Glutamatergic neuron (in vitro differentiated cells): ENCODE measurements at regions not wholly inside any gene's neighbourhood (a gene's known extent, or its start where the extent isn't known, plus 50 kb on each side); places are given as distances from the start of the nearest gene placed in this dataset.

Experiments
- DNase-seq: peaks from one replicate; pipeline ENCODE4 v3.0.0; 2022
- H3K27ac Mint-ChIP-seq: one replicate; pipeline ENCODE4 v1.8.0; 2020; ENCODE audit warnings: mild to moderate bottlenecking, mixed read lengths, inconsistent platforms; ENCODE audit not compliant: unreplicated experiment
- H3K27me3 Mint-ChIP-seq: one replicate; pipeline ENCODE4 v1.8.0; 2020; ENCODE audit warnings: mild to moderate bottlenecking, moderate library complexity, mixed read lengths, inconsistent platforms; ENCODE audit not compliant: unreplicated experiment
- H3K36me3 Mint-ChIP-seq: one replicate; pipeline ENCODE4 v1.8.0; 2020; ENCODE audit warnings: mild to moderate bottlenecking, mixed read lengths, inconsistent platforms; ENCODE audit not compliant: unreplicated experiment
- H3K4me1 Mint-ChIP-seq: one replicate; pipeline ENCODE4 v1.8.0; 2020; ENCODE audit warnings: mild to moderate bottlenecking, low read depth, mixed read lengths, inconsistent platforms; ENCODE audit not compliant: unreplicated experiment
- H3K4me3 Mint-ChIP-seq: one replicate; pipeline ENCODE4 v1.8.0; 2020; ENCODE audit warnings: mild to moderate bottlenecking, mixed read lengths, inconsistent platforms; ENCODE audit not compliant: unreplicated experiment
- H3K9me3 Mint-ChIP-seq: one replicate; pipeline ENCODE4 v1.8.0; 2020; ENCODE audit warnings: mild to moderate bottlenecking, moderate library complexity, mixed read lengths, inconsistent platforms; ENCODE audit not compliant: unreplicated experiment
- TF ChIP-seq, protein P1 (sequence below): fragments of 200-600 bp; sonication (generic); IDR thresholded peaks from one replicate; pipeline ENCODE4 v1.5.0; 2021; ENCODE audit not compliant: partially characterized antibody, unreplicated experiment

DNA sequence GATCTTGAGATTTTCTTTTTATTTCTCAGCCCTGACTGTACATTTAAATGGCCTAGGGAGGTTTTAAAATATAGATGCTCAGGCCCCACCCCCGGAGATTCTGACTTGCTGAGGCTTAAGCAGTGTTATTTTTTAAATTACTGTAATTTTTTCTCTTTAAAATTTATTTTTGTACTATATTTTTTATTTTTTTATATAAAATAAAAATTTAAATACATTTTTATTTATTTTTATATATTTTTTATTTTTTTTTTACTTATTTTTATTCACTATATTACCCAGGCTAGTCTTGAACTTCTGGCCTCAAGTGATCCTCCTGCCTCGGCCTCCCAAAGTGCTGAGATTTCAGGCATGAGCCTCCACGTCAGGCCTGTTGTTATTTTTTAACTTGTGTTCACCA, 83.3 kb downstream of the KATNIP start:
- TF ChIP-seq, protein P1, sequence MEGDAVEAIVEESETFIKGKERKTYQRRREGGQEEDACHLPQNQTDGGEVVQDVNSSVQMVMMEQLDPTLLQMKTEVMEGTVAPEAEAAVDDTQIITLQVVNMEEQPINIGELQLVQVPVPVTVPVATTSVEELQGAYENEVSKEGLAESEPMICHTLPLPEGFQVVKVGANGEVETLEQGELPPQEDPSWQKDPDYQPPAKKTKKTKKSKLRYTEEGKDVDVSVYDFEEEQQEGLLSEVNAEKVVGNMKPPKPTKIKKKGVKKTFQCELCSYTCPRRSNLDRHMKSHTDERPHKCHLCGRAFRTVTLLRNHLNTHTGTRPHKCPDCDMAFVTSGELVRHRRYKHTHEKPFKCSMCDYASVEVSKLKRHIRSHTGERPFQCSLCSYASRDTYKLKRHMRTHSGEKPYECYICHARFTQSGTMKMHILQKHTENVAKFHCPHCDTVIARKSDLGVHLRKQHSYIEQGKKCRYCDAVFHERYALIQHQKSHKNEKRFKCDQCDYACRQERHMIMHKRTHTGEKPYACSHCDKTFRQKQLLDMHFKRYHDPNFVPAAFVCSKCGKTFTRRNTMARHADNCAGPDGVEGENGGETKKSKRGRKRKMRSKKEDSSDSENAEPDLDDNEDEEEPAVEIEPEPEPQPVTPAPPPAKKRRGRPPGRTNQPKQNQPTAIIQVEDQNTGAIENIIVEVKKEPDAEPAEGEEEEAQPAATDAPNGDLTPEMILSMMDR: no peak
- Mint-ChIP-seq H3K27ac (no peak overlapping the region), H3K4me1 (peaks cover 20% of the 10 kb centered on the region), H3K27me3 (peaks cover 2% of the 10 kb centered on the region), H3K9me3 (no peaks in the 10 kb centered on the region), H3K4me3 (no peak overlapping the region), H3K36me3 (no peaks in the 10 kb centered on the region)
- no peak for DNase-seq

DNA sequence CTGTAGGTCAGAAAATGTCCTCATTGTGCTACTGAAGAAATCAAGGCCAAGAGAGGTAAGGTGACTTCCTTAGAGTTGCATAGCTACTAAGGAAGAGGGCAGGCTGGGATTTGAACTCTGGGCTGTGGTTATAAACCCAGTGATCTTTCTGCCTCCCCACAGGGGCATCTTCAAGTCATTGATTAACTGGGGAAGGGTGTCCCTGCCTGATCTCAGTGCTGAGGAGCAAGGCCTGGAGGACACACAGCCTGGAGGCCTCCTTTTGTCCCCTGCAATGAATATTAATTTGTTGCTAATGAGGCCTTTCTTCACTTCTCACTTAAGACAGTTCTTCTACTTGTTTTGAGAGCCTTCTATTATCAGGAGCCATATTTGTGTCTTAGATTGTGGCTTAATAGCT, 83.8 kb downstream of the KATNIP start:
- no peak overlapping the region for H3K27ac Mint-ChIP-seq
- peaks cover 2% of the 10 kb centered on the region for H3K27me3 Mint-ChIP-seq
- no peak overlapping the region for H3K4me3 Mint-ChIP-seq
- no peaks in the 10 kb centered on the region for H3K9me3 Mint-ChIP-seq
- TF ChIP-seq, protein P1: no peak
- H3K4me1 Mint-ChIP-seq: peaks cover 15% of the 10 kb centered on the region
- no peak for DNase-seq
- no peaks in the 10 kb centered on the region for H3K36me3 Mint-ChIP-seq

DNA sequence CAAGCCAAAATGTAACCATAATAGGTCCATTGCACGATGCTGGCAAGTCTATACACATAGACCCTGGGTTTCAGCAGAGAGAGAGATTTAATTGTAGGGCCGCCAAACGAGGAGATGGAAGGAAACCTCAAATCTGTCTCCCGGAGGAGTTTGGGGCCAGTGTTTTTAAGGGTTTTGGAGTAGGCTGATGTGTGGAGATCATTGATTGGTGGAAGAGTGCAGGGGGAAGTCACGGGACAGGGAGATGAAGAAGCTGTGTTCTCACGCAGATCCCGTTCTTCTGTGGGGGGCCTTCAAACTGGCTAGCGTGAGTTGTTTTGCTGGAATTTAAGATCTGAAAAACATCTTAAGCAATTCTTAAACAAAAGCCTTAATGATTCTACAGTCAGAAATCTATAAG, 84.8 kb downstream of the KATNIP start:
- H3K9me3 Mint-ChIP-seq: peaks cover 1% of the 10 kb centered on the region

DNA sequence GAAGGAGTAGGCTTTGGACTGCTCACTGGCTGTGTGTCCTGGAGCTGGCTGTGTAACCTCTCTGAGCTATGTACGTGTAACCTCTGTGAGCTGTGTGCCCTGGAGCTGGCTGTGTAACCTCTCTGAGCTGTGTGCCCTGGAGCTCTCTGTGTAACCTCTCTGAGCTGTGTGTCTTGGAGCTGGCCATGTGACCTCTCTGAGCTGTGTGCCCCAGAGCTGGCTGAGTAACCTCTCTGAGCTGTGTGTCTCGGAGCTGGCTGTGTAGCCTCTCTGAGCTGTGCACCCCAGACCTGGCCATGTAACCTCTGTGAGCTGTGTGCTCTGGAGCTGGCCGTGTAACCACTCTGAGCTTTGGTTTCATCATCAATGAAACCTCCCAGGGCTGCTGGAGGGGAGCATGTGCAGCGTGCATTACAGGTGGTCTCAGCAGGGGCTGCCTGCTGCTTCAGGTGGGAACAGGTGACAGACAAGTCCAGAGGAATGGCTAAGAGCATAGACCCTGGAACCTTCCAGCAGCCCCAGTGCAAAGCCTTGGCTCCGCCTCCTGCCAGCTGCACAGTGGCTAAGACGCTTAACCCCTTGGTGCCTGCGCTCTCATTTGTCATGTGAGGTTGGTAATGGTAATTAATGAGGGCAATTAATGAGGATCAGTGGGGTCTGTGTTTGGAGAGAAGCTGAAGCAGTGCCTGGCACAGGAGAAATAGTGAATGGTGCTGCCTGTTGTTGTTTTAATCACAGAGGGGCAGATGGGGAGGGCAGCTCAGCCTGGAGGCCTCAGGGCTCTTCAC, 86.7 kb downstream of the KATNIP start:
- Mint-ChIP-seq H3K27ac (no peak overlapping the region), H3K4me3 (no peak overlapping the region), H3K36me3 (no peaks in the 10 kb centered on the region), H3K4me1 (peaks cover 18% of the 10 kb centered on the region), H3K9me3 (peaks cover 1% of the 10 kb centered on the region), H3K27me3 (no peaks in the 10 kb centered on the region)
- DNase-seq: peak; percentile 55
- TF ChIP-seq, protein P1: no peak

More for the DNA sequence above, 84.8 kb downstream of the KATNIP start:
- Mint-ChIP-seq H3K27ac (no peak overlapping the region), H3K36me3 (no peaks in the 10 kb centered on the region), H3K27me3 (no peaks in the 10 kb centered on the region), H3K4me3 (no peak overlapping the region), H3K4me1 (peaks cover 15% of the 10 kb centered on the region)
- no peak for DNase-seq
- TF ChIP-seq, protein P1: no peak

DNA sequence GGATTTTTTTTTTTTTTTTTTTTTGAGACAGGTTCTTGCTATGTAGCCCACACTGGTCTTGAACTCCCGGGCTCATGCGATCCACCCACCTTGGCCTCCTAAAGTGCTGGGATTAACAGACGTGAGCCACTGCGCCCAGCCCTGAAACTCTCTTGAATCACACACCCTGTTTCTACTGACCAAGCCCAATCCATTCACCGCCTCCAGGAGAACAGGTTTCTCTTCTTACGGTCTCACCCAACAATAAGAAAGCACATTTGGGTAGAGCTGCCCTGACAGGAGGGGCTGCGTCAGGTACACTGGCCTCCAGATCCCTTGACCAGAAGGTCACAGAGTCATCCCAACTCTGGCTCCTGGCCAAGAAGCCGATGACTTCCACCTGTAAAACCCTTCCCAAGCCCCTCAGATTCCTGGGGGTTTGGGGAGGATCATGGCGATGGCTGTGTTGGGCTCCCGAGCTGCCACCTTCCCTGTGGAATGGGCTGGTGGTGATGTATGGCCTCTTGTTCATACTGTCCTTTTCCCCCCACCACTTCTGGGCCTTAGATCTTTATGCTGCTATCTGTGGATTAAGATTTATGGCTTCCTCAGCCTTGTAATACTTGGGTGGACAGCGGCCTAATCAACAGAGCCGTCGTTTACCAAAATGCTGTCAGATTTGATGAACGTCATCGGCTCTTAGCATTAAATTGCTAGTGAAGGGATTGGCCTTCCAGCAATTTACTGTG, 89.1 kb downstream of the KATNIP start:
- Mint-ChIP-seq H3K9me3 (peaks cover 1% of the 10 kb centered on the region), H3K27ac (no peak overlapping the region), H3K4me3 (no peak overlapping the region), H3K36me3 (no peaks in the 10 kb centered on the region), H3K4me1 (peaks cover 17% of the 10 kb centered on the region), H3K27me3 (no peaks in the 10 kb centered on the region)
- no peak for DNase-seq
- TF ChIP-seq, protein P1: no peak
